DOHH2 (cell line): ENCODE measurements at regions not wholly inside any gene's neighbourhood (a gene's known extent, or its start where the extent isn't known, plus 50 kb on each side); places are given as distances from the start of the nearest gene placed in this dataset.

ENCODE experiments used
- H3F3A ChIP-seq: fragments of 200-600 bp; sonication (generic), shearing (Covaris generic); 2 replicates; pipeline ENCODE4 v1.6.0; 2016; ENCODE audit warnings: antibody characterized with exemption, mild to moderate bottlenecking; ENCODE audit not compliant: control insufficient read depth, insufficient read depth
- H3K27ac ChIP-seq: fragments of 200-600 bp; sonication (generic); 2 replicates; pipeline ENCODE4 v1.5.1; 2014; ENCODE audit warnings: low read depth, mild to moderate bottlenecking, low read length, moderate library complexity
- H3K27me3 ChIP-seq: fragments of 200-600 bp; sonication (generic); 2 replicates; pipeline ENCODE4 v1.6.1; 2014; ENCODE audit warnings: mild to moderate bottlenecking, low read length, mixed read lengths; ENCODE audit not compliant: control insufficient read depth
- H3K36me3 ChIP-seq: fragments of 200-600 bp; sonication (generic); 2 replicates; pipeline ENCODE4 v1.6.1; 2014; ENCODE audit warnings: mild to moderate bottlenecking, low read length, moderate library complexity, mixed read lengths; ENCODE audit not compliant: control insufficient read depth
- H3K4me1 ChIP-seq: fragments of 200-600 bp; sonication (generic); 2 replicates; pipeline ENCODE4 v1.6.1; 2014; ENCODE audit warnings: mild to moderate bottlenecking, low read length, mixed read lengths; ENCODE audit not compliant: control insufficient read depth
- H3K4me2 ChIP-seq: fragments of 200-600 bp; sonication (generic); 2 replicates; pipeline ENCODE4 v1.6.0; 2014; ENCODE audit warnings: mild to moderate bottlenecking, low read length, moderate library complexity
- H3K4me3 ChIP-seq: fragments of 200-600 bp; sonication (generic); 2 replicates; pipeline ENCODE4 v1.5.1; 2014; ENCODE audit warnings: mild to moderate bottlenecking, low read length, mixed read lengths
- H3K79me2 ChIP-seq: fragments of 200-600 bp; sonication (generic); 2 replicates; pipeline ENCODE4 v1.6.1; 2014; ENCODE audit warnings: mild to moderate bottlenecking, low read length, mixed read lengths; ENCODE audit not compliant: control insufficient read depth
- H3K9me2 ChIP-seq: fragments of 200-600 bp; sonication (generic); replicated peaks from 2 replicates; pipeline ENCODE4 v1.6.1; 2014; ENCODE audit warnings: mild to moderate bottlenecking, low read length, mixed read lengths; ENCODE audit not compliant: control insufficient read depth
- H3K9me3 ChIP-seq: fragments of 200-600 bp; sonication (generic); 2 replicates; pipeline ENCODE4 v1.6.1; 2014; ENCODE audit warnings: antibody characterized with exemption, low read length, mixed read lengths; ENCODE audit not compliant: control insufficient read depth, insufficient read depth
- H4K20me1 ChIP-seq: fragments of 200-600 bp; sonication (generic); 2 replicates; pipeline ENCODE4 v1.6.0; 2014; ENCODE audit warnings: low read depth, mild to moderate bottlenecking, antibody characterized with exemption, low read length, moderate library complexity; ENCODE audit not compliant: control insufficient read depth, insufficient read depth
- EZH2phosphoT487 ChIP-seq: fragments of 200-600 bp; sonication (generic); IDR thresholded peaks from 2 replicates; pipeline ENCODE4 v1.6.1; 2017; ENCODE audit warnings: borderline replicate concordance, mild to moderate bottlenecking, antibody characterized with exemption, low read length, moderate library complexity, mixed read lengths
- TF ChIP-seq, protein P1 (sequence below): fragments of 200-600 bp; sonication (generic); IDR thresholded peaks from one replicate; pipeline ENCODE4 v1.5.1; 2014; ENCODE audit warnings: antibody characterized with exemption, mild to moderate bottlenecking, low read depth, low read length; ENCODE audit not compliant: poor library complexity, severe bottlenecking

DNA sequence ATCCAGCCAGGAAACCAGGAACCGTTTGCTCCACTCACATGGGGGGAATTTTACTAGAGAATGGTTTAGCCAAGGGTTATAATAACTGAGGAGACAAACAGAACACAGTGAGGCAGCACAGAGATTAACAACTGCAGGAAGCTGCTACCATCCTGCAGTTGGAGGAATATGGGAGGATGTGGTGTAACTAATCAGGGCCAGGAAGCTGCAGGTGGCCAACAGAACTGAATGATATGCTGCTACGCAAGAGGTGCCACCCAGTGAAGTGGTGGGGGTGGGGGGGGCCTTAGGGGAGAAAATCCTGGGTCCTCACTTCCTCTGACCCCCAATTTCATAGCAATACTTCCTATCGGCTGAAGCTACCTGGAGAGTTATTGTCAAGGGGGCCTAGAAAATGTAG is 306.4 kb upstream of the STT3B start:
- no peak for TF ChIP-seq EZH2phosphoT487
- TF ChIP-seq, protein P1, sequence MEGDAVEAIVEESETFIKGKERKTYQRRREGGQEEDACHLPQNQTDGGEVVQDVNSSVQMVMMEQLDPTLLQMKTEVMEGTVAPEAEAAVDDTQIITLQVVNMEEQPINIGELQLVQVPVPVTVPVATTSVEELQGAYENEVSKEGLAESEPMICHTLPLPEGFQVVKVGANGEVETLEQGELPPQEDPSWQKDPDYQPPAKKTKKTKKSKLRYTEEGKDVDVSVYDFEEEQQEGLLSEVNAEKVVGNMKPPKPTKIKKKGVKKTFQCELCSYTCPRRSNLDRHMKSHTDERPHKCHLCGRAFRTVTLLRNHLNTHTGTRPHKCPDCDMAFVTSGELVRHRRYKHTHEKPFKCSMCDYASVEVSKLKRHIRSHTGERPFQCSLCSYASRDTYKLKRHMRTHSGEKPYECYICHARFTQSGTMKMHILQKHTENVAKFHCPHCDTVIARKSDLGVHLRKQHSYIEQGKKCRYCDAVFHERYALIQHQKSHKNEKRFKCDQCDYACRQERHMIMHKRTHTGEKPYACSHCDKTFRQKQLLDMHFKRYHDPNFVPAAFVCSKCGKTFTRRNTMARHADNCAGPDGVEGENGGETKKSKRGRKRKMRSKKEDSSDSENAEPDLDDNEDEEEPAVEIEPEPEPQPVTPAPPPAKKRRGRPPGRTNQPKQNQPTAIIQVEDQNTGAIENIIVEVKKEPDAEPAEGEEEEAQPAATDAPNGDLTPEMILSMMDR: no peak
- H3K9me3 ChIP-seq: peaks cover 3% of the 10 kb centered on the region; the same call in 1 of the 2 replicates
- peak overlapping the region; percentile 69 for H3K4me3 ChIP-seq
- peaks cover 82% of the 10 kb centered on the region for H3K4me1 ChIP-seq
- H3K4me2 ChIP-seq: peak overlapping the region; percentile 95
- H3K27ac ChIP-seq: peak overlapping the region; percentile 97
- no peaks in the 10 kb centered on the region for H4K20me1 ChIP-seq
- no peaks in the 10 kb centered on the region for H3K27me3 ChIP-seq
- H3K9me2 ChIP-seq: no peaks in the 10 kb centered on the region
- peaks cover 10% of the 10 kb centered on the region for H3K36me3 ChIP-seq
- H3K79me2 ChIP-seq: no peaks in the 10 kb centered on the region
- peaks cover 14% of the 10 kb centered on the region for H3F3A ChIP-seq

DNA sequence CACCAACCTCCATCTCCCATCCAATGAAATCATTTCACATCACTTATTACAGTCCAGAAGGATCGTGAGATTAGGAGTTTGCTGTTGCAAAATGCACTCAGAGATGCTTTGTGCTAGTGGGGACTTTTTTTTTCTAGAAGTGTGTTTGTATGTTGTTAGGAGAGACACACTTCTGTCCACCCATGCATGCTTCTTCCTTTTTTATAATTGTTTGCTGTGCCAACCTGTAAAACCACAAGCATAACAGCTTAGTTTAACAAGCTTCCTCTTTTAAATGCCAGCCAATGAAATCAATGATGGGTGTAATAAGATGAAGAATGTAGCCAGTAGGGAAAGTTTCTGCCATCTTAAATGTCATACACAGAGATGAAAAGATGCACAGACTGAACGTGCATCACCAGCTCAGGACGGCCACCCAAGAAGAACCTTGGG is 305.6 kb upstream of the STT3B start:
- TF ChIP-seq, protein P1: no peak
- TF ChIP-seq EZH2phosphoT487: no peak
- H3K4me1 ChIP-seq: peaks cover 85% of the 10 kb centered on the region
- H3K9me3 ChIP-seq: peaks cover 3% of the 10 kb centered on the region; the same call in 1 of the 2 replicates
- peak overlapping the region; percentile 69 for H3K4me3 ChIP-seq
- H3F3A ChIP-seq: peaks cover 14% of the 10 kb centered on the region
- peak overlapping the region; percentile 95 for H3K4me2 ChIP-seq
- no peaks in the 10 kb centered on the region for H3K79me2 ChIP-seq
- H4K20me1 ChIP-seq: no peaks in the 10 kb centered on the region
- peaks cover 10% of the 10 kb centered on the region for H3K36me3 ChIP-seq
- peak overlapping the region; percentile 97 for H3K27ac ChIP-seq
- no peaks in the 10 kb centered on the region for H3K9me2 ChIP-seq
- no peaks in the 10 kb centered on the region for H3K27me3 ChIP-seq

DNA sequence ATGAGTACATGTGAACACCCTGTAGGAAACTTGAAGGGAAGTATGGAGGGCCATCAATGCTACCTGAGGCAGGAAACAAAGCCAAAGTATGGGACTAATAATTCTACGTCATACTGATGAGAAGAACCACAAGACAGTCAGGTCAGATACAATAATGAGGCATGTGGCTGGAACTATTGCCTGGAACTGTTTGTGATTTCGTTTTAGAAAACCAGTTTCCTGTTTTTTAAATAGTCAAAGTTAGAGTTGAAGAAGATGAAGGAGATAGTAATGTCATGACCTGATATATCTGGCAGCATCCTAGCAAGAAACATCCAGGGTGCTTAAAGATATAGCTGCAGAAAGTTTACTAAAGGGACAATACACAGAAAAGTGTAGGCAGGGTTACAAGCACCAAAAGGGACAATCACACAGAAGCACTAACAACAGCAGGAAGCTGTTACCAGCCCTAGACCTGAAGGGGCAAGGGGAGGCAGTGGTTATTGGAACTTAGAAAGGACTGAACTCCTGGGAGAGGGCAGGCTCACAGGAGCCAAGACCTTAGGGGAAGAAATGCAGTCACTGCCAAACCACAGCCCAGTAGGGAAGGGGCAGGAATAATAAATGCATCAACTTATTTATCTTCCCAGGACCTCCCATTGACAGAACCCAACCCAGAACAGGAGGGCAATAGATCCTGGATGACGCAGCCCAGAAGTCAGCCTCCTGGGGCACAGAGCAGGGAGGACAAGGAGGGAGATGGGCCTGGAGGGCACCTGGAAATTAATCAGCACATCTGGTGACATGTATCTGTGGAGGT is 302.1 kb upstream of the STT3B start:
- Histone ChIP-seq H4K20me1 (no peaks in the 10 kb centered on the region), H3F3A (peaks cover 14% of the 10 kb centered on the region), H3K4me2 (peak overlapping the region; percentile 0; the same call in 1 of the 2 replicates), H3K79me2 (no peaks in the 10 kb centered on the region), H3K36me3 (peaks cover 10% of the 10 kb centered on the region), H3K9me2 (no peaks in the 10 kb centered on the region), H3K4me3 (no peak overlapping the region), H3K4me1 (peaks cover 58% of the 10 kb centered on the region), H3K9me3 (peaks cover 3% of the 10 kb centered on the region; the same call in 1 of the 2 replicates), H3K27me3 (no peaks in the 10 kb centered on the region), H3K27ac (no peak overlapping the region)
- TF ChIP-seq, protein P1: no peak
- no peak for TF ChIP-seq EZH2phosphoT487
